ENCODE measurements at regions not wholly inside any gene's neighbourhood (a gene's known extent, or its start where the extent isn't known, plus 50 kb on each side); places are given as distances from the start of the nearest gene placed in this dataset.

DNA sequence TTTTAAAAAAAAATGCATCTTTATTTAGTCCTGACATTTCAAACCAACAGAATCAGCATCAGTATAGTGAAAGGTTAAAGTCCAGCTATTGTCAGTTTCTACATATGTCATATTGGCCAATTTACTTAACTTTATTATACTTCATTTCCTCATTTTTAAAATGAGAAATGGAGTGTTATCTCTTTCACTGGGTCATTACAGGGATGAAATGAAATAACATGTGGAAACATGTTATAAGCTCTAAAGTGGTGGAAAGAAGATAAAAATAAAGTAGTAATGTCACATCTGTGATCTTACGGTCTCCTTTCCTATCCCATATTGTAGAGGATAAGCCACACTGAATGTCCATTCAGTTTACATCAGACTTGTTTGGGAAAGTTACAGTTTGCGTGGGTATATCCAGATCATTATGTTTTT, 780.1 kb downstream of the TUSC7 start:
- CTCF ChIA-PET (ENCODE audit: partially characterized antibody): interaction anchor here (0.7 kb wide), 1 partner anchor 1343 kb away, joined by 3 read pairs; no protein-coding TSS in a partner anchor
- H4K20me1 ChIP-seq (replicated peaks in 1 of 2; ENCODE audit: control insufficient read depth in 1 of 2, insufficient read depth in 2 of 2, low read length in 2 of 2): no peaks in the 10 kb centered on the region
- H3K23me2 ChIP-seq (ENCODE audit: low read depth, low read length): no peaks in the 10 kb centered on the region
- no peak overlapping the region for H2BK12ac ChIP-seq (ENCODE audit: low read depth, low read length)
- no peak overlapping the region for H2BK5ac ChIP-seq (ENCODE audit: low read depth, low read length)
- H2BK120ac ChIP-seq (replicated peaks; ENCODE audit: low read depth, low read length): no peak overlapping the region
- 85% methylated on average over 2 of the region's 2 CpGs; no CpG with 5 or more reads in 1 of the 2 experiments for WGBS, 2 experiments (ENCODE audit: extremely low coverage in 1 of 2, insufficient coverage in 1 of 2, insufficient read length in 1 of 2, insufficient replicate concordance in 2 of 2, low coverage in 1 of 2, low lambda C conversion rate in 2 of 2, missing lambda C conversion rate in 1 of 2)
- H3K18ac ChIP-seq (ENCODE audit: extremely low read depth, low read length): no peak overlapping the region
- H3K4ac ChIP-seq (replicated peaks; ENCODE audit: insufficient read length, low read depth, low read length): no peak overlapping the region
- FAIRE-seq: no peak
- H3K27ac ChIP-seq (ENCODE audit: low read depth, low read length): no peak overlapping the region
- H3K4me1 ChIP-seq (replicated peaks in 1 of 4; ENCODE audit: control insufficient read depth in 3 of 4, insufficient read depth in 4 of 4, low read length in 3 of 4): no peaks in the 10 kb centered on the region
- no peak overlapping the region for H3K56ac ChIP-seq (replicated peaks; ENCODE audit: insufficient read length, low read depth, low read length)
- POLR2A ChIA-PET (ENCODE audit: partially characterized antibody): no interaction called here
- H3K79me2 ChIP-seq (ENCODE audit: control insufficient read depth in 1 of 2, insufficient read depth in 2 of 2, low read length in 2 of 2): no peaks in the 10 kb centered on the region
- no peak overlapping the region for H3K4me2 ChIP-seq (ENCODE audit: insufficient read depth in 1 of 2, low read depth in 2 of 2, low read length in 2 of 2)
- no peak overlapping the region for H4K91ac ChIP-seq (replicated peaks; ENCODE audit: insufficient read length, low read length)
- no peak overlapping the region for H3K14ac ChIP-seq (ENCODE audit: insufficient read length)
- no peak overlapping the region for H3K9ac ChIP-seq (replicated peaks in 1 of 4; ENCODE audit: extremely low read depth in 1 of 4, low read depth in 3 of 4, low read length in 3 of 4)
- H3K79me1 ChIP-seq (ENCODE audit: low read depth, low read length): no peaks in the 10 kb centered on the region
- no peaks in the 10 kb centered on the region for H3K27me3 ChIP-seq (replicated peaks in 1 of 4; ENCODE audit: control insufficient read depth in 3 of 4, extremely low read depth in 1 of 4, insufficient read depth in 3 of 4, low read length in 3 of 4)
- H4K8ac ChIP-seq (ENCODE audit: extremely low read depth, insufficient read depth, low read length): no peak overlapping the region
- H4K5ac ChIP-seq (ENCODE audit: insufficient read length, low read depth, low read length): no peak overlapping the region
- H2AK5ac ChIP-seq (ENCODE audit: low read depth, low read length): no peak overlapping the region
- H3K9me3 ChIP-seq (ENCODE audit: insufficient read depth in 2 of 2, low read depth in 1 of 2, low read length in 1 of 2): no peaks in the 10 kb centered on the region
- DNase-seq (ENCODE audit: low read depth in 1 of 2, low spot score in 2 of 2): no peak
- H2AFZ ChIP-seq (ENCODE audit: low read length): no peak overlapping the region
- no peak overlapping the region for H2BK20ac ChIP-seq (ENCODE audit: low read length)
- H3K23ac ChIP-seq (ENCODE audit: insufficient read length): no peak overlapping the region
- no peak overlapping the region for H3K4me3 ChIP-seq (ENCODE audit: extremely low read depth in 1 of 4, insufficient read depth in 2 of 4, low read depth in 3 of 4, low read length in 4 of 4)
- H2BK15ac ChIP-seq (ENCODE audit: low read length): no peak overlapping the region
- no peaks in the 10 kb centered on the region for H3K36me3 ChIP-seq (ENCODE audit: control insufficient read depth in 2 of 4, insufficient read depth in 4 of 4, low read length in 3 of 4)
- no peak for TF ChIP-seq SP2 (IDR thresholded peaks at IDR 0.05; ENCODE audit: low read length)
- no peak for TF ChIP-seq POLR2A (IDR thresholded peaks at IDR 0.05; ENCODE audit: control extremely low read depth in 1 of 2, low read depth in 2 of 2, low read length in 2 of 2)
- TF ChIP-seq, protein P1, sequence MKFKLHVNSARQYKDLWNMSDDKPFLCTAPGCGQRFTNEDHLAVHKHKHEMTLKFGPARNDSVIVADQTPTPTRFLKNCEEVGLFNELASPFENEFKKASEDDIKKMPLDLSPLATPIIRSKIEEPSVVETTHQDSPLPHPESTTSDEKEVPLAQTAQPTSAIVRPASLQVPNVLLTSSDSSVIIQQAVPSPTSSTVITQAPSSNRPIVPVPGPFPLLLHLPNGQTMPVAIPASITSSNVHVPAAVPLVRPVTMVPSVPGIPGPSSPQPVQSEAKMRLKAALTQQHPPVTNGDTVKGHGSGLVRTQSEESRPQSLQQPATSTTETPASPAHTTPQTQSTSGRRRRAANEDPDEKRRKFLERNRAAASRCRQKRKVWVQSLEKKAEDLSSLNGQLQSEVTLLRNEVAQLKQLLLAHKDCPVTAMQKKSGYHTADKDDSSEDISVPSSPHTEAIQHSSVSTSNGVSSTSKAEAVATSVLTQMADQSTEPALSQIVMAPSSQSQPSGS (IDR thresholded peaks at IDR 0.05; ENCODE audit: low read length): no peak
- TF ChIP-seq GTF2F1 (IDR thresholded peaks at IDR 0.05; ENCODE audit: borderline replicate concordance, low read depth, low read length): no peak
- no peak for TF ChIP-seq FOSL1 (IDR thresholded peaks at IDR 0.05; ENCODE audit: insufficient read depth, low read depth, low read length)
- TF ChIP-seq BRCA1 (IDR thresholded peaks at IDR 0.05; ENCODE audit: low read depth, low read length): no peak
- no peak for TF ChIP-seq ZNF274 (IDR thresholded peaks at IDR 0.05; ENCODE audit: borderline replicate concordance, extremely low read depth, low read length)
- no peak for TF ChIP-seq SRF (IDR thresholded peaks at IDR 0.05; ENCODE audit: low read depth, low read length)
- no peak for TF ChIP-seq RAD21 (IDR thresholded peaks at IDR 0.05 in 1 of 2, conservative IDR thresholded peaks at IDR 0.05 in 1 of 2; ENCODE audit: low read depth in 2 of 2, low read length in 2 of 2)
- TF ChIP-seq CREB1 (IDR thresholded peaks at IDR 0.05): no peak
- TF ChIP-seq EP300 (IDR thresholded peaks at IDR 0.05; ENCODE audit: borderline replicate concordance in 1 of 2, low read depth in 2 of 2, low read length in 2 of 2): no peak
- TF ChIP-seq SP1 (IDR thresholded peaks at IDR 0.05; ENCODE audit: low read depth, low read length): no peak
- TF ChIP-seq KDM4A (IDR thresholded peaks at IDR 0.05; ENCODE audit: low read depth, low read length, severe bottlenecking): no peak
- TF ChIP-seq KDM5A (IDR thresholded peaks at IDR 0.05; ENCODE audit: low read length): no peak
